GM11168 (cell line): ENCODE measurements at regions not wholly inside any gene's neighbourhood (a gene's known extent, or its start where the extent isn't known, plus 50 kb on each side); places are given as distances from the start of the nearest gene placed in this dataset.

Source experiments
- in situ Hi-C: fragments of 300-500 bp; cut with MboI; formaldehyde crosslinking; loops from one replicate; pipeline ENCODE4 v1.12.0; 2022; ENCODE audit warnings: low sequenced_read_pairs; ENCODE audit not compliant: unreplicated experiment

- in situ Hi-C loops = no loop called here
Observed at GRCh38 chr2:192298664-192299063, 103.9 kb upstream of the TMEFF2 start.

DNA sequence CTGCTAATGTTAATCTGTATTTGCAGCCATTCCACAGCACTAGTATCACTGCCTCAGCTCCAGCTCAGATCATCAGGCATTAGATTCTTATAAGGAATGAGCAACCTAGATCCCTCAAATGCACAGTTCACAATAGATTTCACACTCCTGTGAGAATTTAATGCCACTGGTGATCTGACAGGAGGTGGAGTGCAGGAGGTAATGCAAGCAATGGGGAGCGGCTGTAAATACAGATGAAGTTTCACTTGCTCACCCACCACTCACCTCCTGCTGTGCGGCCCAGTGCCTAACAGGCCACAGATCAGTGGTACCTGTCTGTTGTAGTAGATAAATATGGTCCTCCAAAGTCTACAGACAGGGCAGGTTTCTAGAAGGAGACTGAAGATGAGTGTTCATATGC, 97.7 kb upstream of the TMEFF2 start:
- in situ Hi-C loops = no loop called here

DNA sequence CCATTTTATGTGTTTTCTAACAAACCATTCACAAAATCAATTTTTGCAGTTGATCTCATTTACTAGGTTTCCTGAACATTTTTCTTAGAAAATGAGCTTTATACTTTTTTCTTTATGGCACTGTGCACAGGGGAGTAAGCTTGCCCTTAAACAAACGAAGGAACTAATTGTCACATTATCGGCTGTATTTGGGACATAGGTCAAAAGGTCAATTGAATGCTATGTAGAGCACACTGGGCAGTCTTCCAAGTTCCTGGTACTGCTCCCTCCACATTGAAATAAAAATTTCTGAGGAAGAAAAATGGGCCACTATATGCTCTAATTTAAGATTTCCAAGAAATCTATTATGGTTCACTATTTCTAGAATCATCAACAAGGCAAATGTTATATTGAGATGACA, 93.6 kb upstream of the TMEFF2 start:
- in situ Hi-C loops = no loop called here

- in situ Hi-C loops = no loop called here
Observed at GRCh38 chr2:192286093-192286701, 91.5 kb upstream of the TMEFF2 start.

- in situ Hi-C loops = no loop called here
Observed at GRCh38 chr2:192283450-192283849, 88.7 kb upstream of the TMEFF2 start.

GRCh38 chr2:192278701-192279100, 84.0 kb upstream of the TMEFF2 start:
- in situ Hi-C loops = no loop called here

GRCh38 chr2:192277494-192278109, 82.9 kb upstream of the TMEFF2 start:
- in situ Hi-C loops = no loop called here

DNA sequence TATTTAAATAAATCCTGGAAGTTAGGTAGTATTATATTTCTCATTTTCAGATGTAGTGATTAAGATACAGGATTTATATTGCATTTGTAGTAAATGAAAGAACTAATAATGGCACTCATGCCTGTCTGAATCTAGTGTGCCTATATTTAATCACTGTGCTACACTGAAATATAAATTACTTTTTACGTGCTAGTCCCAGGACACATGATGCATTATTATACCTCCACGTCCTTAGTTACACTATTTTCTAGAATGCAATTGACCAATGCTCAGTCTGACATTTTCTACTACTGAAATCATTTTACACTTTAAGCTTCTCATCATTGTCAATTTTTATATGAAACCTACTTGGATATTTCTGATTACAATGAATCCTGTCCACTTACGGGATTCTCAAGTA, 80.9 kb upstream of the TMEFF2 start:
- in situ Hi-C loops = no loop called here

DNA sequence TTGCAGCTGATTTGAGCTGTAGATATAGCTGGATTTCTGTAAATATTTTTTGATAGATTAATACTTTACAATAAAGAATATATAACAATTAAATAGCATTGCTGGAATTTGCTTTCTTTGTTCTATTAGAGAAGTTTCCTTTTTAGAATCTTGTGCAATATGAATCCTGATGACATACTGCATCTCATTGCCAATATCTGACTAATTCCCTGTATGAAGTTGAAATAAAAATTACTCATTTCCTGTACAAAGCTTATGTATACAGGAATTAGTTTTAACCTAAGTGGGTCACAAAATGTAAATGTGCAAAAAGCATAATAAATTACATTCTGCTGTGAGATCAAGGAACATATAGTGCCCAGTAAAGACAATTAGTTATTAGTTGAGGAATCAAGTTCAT, 72.8 kb upstream of the TMEFF2 start:
- in situ Hi-C loops = no loop called here

- in situ Hi-C loops = no loop called here
Observed at GRCh38 chr2:192265751-192266150, 71.0 kb upstream of the TMEFF2 start.

- in situ Hi-C loops = no loop called here
Observed at GRCh38 chr2:192254444-192254843, 59.7 kb upstream of the TMEFF2 start.

DNA sequence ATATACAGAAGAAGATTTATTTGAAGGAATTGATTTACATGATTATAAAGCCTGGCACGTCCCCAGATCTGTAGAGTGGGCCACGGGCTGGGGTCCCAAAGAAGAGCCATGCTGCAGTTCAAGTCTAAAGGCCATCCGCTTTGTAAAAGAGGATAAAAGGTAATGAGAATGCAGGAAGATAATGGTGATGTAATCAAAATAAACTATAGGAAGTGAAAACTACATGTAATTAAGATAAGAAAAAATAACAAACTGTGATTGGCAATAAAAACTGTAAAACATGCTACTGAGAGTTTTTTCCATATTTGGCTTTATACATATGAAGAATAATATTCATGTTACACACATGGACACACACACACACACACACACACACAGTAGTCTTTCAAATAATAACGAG, 59.0 kb upstream of the TMEFF2 start:
- in situ Hi-C loops = no loop called here

DNA sequence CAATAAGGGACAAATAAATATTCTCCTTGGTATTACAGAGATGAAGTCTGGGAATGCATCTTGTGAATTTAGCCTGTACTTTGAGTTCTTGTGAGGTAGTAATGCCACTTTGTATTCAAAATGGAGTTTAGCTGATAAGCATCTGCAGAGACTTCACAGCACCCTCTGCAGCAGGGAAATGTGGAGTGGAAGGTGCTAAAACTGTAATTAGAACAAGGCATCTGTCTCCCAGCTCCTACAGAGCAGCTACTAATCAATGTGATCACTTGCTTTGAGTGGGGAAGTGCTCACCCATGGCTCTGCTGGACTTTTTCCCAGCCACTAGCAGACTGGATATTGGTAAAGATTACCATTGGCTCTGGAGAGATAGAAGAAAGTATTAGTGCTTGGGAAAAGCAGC, 56.2 kb upstream of the TMEFF2 start:
- in situ Hi-C loops = no loop called here

DNA sequence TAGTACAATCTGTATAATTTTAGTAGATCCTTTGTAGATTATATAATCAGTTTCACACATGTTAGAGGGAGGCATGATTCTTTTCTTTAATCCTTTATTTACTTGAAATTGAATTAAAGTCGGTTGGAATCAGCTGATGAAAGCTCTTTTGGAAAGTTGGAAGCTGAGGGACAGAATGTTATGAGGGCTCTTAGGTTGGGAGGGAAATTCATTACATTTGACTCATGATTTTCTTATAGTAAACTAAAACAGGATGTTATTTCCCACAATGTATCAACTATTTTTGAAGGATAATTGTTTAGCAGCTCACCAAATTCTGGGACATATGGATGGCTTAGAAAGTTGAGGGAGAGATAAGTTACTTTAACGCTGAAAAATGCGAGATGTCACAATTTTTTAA, 52.7 kb upstream of the TMEFF2 start:
- in situ Hi-C loops = no loop called here

- in situ Hi-C loops = no loop called here
Observed at GRCh38 chr2:192246297-192246696, 51.6 kb upstream of the TMEFF2 start.

DNA sequence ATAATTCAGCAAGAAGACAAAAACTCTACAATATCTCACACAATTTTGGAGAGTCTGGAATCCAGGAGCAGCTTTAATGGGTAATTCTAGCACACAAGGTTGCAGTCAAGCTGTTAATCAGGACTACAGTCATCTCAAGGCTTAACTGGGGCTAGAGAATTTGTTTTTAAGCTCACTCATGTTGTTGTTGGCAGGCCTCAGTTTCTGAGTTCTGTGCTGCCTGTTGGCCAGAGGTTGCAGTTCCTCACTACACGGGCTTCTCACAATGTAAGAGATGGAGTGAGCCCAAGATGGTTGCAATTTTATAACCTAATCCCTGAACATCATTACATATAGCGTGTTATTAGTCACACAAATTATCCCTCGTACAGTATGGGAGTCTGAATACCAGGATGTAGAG, 50.6 kb upstream of the TMEFF2 start:
- in situ Hi-C loops = no loop called here
